ENCODE measurements at regions not wholly inside any gene's neighbourhood (a gene's known extent, or its start where the extent isn't known, plus 50 kb on each side); places are given as distances from the start of the nearest gene placed in this dataset.

DNA sequence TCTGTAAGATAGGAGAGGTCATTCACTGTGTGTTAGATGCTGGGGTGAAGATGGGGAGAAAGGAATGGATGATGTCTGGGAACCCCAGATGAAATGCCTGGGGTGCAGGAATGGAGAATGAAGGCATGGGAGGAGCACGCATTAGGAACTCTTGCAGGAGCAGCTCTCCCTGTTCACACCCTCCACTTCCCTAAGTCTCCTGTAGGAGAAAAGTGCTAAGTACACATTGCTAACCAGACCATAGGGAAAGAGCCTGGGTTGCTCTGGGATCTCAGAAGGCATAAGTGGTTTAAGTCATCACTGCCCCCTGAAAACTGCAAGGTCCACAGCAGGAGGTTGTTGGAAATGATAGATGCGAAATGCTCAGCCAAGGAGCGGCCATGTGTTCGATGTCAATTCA, 163.1 kb downstream of the SEC61B start:
- in situ Hi-C loops (cut with MboI; ENCODE audit: low sequenced_read_pairs, unreplicated experiment): no loop called here
- DNase-seq (ENCODE audit: low spot score): no peak
- TF ChIP-seq, protein P1, sequence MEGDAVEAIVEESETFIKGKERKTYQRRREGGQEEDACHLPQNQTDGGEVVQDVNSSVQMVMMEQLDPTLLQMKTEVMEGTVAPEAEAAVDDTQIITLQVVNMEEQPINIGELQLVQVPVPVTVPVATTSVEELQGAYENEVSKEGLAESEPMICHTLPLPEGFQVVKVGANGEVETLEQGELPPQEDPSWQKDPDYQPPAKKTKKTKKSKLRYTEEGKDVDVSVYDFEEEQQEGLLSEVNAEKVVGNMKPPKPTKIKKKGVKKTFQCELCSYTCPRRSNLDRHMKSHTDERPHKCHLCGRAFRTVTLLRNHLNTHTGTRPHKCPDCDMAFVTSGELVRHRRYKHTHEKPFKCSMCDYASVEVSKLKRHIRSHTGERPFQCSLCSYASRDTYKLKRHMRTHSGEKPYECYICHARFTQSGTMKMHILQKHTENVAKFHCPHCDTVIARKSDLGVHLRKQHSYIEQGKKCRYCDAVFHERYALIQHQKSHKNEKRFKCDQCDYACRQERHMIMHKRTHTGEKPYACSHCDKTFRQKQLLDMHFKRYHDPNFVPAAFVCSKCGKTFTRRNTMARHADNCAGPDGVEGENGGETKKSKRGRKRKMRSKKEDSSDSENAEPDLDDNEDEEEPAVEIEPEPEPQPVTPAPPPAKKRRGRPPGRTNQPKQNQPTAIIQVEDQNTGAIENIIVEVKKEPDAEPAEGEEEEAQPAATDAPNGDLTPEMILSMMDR (IDR thresholded peaks at IDR 0.05; ENCODE audit: borderline replicate concordance, control extremely low read depth, extremely low read depth, insufficient read depth, missing control alignments): no peak

DNA sequence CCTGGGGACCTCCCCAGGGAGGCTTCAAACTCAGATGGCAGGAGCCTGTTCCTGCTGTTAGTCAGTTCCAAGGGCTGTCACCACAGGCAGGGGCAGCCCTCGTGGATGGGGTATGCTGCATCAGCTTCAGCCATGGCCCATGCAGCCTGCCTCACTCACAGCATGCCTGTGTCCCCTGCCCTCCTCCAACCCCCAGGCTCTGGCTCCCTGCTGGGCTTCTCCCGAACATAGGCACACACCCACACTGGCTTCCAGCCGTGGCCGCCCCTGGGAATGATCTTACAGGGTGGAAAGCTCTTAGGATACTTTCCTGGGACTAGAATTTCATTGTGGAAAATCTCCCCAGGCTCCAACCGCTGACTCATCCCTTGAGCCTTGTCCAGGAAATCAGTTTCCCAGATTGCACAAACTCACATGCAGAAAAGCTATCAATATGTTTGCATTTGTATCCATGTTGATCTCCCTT, 163.8 kb downstream of the SEC61B start:
- in situ Hi-C loops (cut with MboI; ENCODE audit: low sequenced_read_pairs, unreplicated experiment): no loop called here
- DNase-seq (ENCODE audit: low spot score): no peak
- TF ChIP-seq, protein P1 (IDR thresholded peaks at IDR 0.05; ENCODE audit: borderline replicate concordance, control extremely low read depth, extremely low read depth, insufficient read depth, missing control alignments): no peak

DNA sequence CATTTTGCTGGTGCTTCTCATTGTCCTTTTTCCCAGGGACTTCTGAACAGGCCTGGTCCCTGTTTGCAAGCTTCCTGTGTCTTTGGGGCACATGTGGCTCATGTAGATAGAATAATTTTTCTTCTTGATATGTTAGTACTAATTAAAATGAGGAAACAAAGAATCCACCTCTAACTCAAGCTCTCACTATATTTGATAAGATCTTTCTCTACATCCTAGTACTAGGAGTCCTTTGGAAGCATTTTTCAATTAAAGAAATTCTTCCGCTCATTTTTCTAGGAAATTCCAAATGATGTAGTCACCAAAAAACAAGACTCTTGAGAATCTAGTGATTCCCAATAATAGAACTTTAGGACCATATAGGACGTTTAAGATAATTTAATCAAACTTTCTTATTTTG, 165.3 kb downstream of the SEC61B start:
- TF ChIP-seq, protein P1 (IDR thresholded peaks at IDR 0.05; ENCODE audit: borderline replicate concordance, control extremely low read depth, extremely low read depth, insufficient read depth, missing control alignments): no peak
- in situ Hi-C loops (cut with MboI; ENCODE audit: low sequenced_read_pairs, unreplicated experiment): no loop called here
- DNase-seq (ENCODE audit: low spot score): no peak

DNA sequence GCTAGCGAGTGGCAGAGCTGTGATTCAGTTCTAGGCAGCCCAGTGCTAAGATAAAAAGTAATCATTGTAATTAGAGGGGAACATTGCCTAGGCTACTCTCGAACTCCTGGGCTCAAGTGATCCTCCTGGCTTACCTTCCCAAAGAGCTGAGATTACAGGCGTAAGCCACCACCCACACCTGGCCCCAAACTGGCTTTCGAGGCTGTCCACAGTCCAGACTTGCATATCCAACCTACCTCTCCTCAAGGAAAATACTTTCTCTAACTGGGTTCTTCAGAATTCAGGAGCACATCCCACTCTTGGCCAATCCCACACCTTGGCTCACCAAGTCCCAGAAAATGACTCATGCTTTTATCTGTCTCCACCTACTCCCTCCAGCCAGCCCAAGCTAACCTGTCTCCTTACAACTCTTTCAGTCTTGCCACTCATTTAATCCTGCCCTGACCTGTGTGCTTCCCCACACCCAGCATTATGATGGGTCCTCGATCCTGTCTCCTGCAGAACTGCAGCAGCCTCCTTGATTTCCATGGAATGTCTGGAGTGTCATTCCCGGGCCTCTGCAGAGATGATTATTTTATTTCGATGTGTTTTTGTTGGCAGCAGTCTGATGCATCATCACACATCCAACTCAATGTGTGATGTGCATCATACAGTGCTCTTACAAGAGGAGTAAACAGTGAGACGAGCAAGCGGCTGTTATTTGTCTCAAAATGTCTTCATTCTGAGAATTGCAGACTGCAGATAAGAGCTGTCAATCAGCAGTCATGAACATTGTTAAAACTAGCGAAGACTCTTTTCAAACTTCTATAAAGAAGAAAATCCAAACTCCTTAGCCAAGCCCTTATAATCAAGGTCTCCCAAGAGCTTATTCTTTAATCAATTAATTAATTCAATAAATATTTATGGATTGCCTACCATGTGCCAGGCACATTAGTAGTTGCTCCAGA, 167.3 kb downstream of the SEC61B start:
- TF ChIP-seq, protein P1 (IDR thresholded peaks at IDR 0.05; ENCODE audit: borderline replicate concordance, control extremely low read depth, extremely low read depth, insufficient read depth, missing control alignments): no peak
- in situ Hi-C loops (cut with MboI; ENCODE audit: low sequenced_read_pairs, unreplicated experiment): no loop called here
- DNase-seq (ENCODE audit: low spot score): no peak

DNA sequence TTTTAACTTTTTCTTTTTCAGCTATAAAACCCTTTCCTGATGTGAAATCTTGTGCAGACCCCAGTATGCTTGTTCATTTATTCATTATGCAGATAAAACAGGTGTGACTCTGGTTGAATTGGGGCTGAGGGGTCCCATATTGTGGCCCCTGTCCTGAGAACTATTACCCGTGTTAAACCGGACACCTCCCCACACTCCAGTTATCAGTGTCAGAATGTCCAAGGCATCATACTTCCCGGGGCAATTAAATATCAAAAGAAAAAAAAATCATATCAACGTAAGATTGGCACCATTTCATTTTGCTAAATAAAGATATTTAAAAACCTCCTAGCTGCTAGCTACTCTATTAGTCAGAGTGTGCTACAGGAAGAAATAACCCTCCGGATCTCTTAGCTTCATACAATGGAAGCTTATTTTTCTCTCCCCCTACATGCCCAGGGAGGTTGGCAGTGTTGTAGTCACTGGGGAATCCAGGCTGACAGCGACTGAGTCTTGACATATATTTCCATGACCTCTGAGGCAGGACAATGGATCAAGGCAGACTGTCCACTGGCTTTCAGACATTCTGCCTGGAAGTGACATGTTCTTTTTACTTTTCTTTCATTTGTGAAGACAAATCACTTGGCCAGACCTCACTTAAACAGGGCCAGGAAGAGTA, 170.0 kb downstream of the SEC61B start:
- in situ Hi-C loops (cut with MboI; ENCODE audit: low sequenced_read_pairs, unreplicated experiment): no loop called here
- TF ChIP-seq, protein P1 (IDR thresholded peaks at IDR 0.05; ENCODE audit: borderline replicate concordance, control extremely low read depth, extremely low read depth, insufficient read depth, missing control alignments): no peak
- DNase-seq (ENCODE audit: low spot score): no peak

DNA sequence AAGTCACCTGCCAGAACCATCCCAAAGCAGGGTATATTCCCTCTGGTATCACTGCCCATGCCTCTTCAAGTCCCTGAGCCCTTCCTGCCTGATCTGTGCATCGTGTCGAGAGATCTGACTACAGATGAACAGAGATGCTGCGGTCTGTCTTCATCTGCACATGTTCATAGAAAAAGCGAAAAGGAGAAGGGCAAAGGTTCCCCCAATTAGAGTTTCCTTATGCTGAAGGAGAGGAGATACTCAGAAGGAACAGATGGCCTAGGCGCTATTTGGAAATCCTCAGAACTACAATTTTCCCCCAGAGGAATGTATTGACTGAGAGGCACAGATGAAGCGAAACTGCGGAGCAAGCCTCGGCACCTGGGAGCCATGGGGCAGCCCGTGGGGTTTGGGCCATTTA, 170.9 kb downstream of the SEC61B start:
- no peak for DNase-seq (ENCODE audit: low spot score)
- in situ Hi-C loops (cut with MboI; ENCODE audit: low sequenced_read_pairs, unreplicated experiment): no loop called here
- TF ChIP-seq, protein P1 (IDR thresholded peaks at IDR 0.05; ENCODE audit: borderline replicate concordance, control extremely low read depth, extremely low read depth, insufficient read depth, missing control alignments): no peak

All from GM13976 (cell line).